Gastroesophageal sphincter (tissue), 3 donors: ENCODE measurements at regions not wholly inside any gene's neighbourhood (a gene's known extent, or its start where the extent isn't known, plus 50 kb on each side); places are given as distances from the start of the nearest gene placed in this dataset.

Source experiments
- EP300 ChIP-seq: sonication (generic); formaldehyde crosslinking; IDR thresholded peaks from one replicate; pipeline ENCODE4 v1.6.1; 2017; ENCODE audit warnings: antibody characterized with exemption, mild to moderate bottlenecking
- POLR2AphosphoS5 ChIP-seq: sonication (generic); formaldehyde crosslinking; IDR thresholded peaks from one replicate; pipeline ENCODE4 v1.6.1; 2017; ENCODE audit warnings: antibody characterized with exemption
- TF ChIP-seq, protein P1 (sequence below), 4 experiments: fragments of 200-600 bp in 2 of 4; fragments of 450-650 bp in 2 of 4; sonication (generic) in 1 of 4; IDR thresholded peaks; one replicate each; pipeline ENCODE4 v1.5.1; 2017 to 2019; ENCODE audit warnings: antibody characterized with exemption in 4 of 4, mild to moderate bottlenecking in 2 of 4, moderate library complexity in 2 of 4

DNA sequence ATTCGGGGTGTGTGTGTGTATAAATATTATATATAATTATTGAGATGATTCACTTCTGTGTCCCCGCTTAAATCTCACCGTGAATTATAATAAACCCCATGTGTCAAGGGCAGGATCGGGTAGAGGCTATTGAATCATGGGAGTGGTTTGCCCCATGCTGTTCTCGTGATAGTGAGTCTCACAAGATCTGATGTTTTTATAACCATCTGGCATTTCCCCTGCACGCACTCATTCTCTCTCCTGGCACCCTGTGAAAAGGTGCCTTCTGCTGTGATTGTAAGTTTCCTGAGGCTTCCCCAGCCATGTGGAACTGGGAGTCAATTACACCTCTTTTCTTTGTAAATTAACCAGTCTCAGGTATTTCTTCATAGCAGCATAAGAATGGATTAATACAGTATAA is 851.4 kb upstream of the AGA start:
- TF ChIP-seq, protein P1, sequence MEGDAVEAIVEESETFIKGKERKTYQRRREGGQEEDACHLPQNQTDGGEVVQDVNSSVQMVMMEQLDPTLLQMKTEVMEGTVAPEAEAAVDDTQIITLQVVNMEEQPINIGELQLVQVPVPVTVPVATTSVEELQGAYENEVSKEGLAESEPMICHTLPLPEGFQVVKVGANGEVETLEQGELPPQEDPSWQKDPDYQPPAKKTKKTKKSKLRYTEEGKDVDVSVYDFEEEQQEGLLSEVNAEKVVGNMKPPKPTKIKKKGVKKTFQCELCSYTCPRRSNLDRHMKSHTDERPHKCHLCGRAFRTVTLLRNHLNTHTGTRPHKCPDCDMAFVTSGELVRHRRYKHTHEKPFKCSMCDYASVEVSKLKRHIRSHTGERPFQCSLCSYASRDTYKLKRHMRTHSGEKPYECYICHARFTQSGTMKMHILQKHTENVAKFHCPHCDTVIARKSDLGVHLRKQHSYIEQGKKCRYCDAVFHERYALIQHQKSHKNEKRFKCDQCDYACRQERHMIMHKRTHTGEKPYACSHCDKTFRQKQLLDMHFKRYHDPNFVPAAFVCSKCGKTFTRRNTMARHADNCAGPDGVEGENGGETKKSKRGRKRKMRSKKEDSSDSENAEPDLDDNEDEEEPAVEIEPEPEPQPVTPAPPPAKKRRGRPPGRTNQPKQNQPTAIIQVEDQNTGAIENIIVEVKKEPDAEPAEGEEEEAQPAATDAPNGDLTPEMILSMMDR (IDR thresholded peaks at IDR 0.05), result no peak
- no peak for TF ChIP-seq EP300
- TF ChIP-seq POLR2AphosphoS5, result no peak
